Inflammatory macrophage treated with lipopolysaccharide for 4 hours (primary cell): ENCODE measurements at regions not wholly inside any gene's neighbourhood (a gene's known extent, or its start where the extent isn't known, plus 50 kb on each side); places are given as distances from the start of the nearest gene placed in this dataset.

Experiments used
- DNase-seq: peaks from one replicate; pipeline ENCODE4 v3.0.0-alpha.2; 2020

- no peak for DNase-seq
These were observed 146.0 kb downstream of the SPANXN4 start for GRCh38 chrX:143171703-143172102.

- DNase-seq = no peak
These were observed 140.1 kb downstream of the SPANXN4 start for GRCh38 chrX:143165778-143166177.

- DNase-seq = no peak
These were observed 114.0 kb downstream of the SPANXN4 start for GRCh38 chrX:143139681-143140080.

- DNase-seq = no peak
These were observed 95.7 kb downstream of the SPANXN4 start for GRCh38 chrX:143121477-143121876.

GRCh38 chrX:143115466-143115865 is 89.7 kb downstream of the SPANXN4 start:
- no peak for DNase-seq

GRCh38 chrX:143095816-143096215 is 70.1 kb downstream of the SPANXN4 start:
- no peak for DNase-seq

- no peak for DNase-seq
These were observed 69.6 kb downstream of the SPANXN4 start for GRCh38 chrX:143095321-143095720.

GRCh38 chrX:143094417-143095023 is 68.8 kb downstream of the SPANXN4 start:
- no peak for DNase-seq
